AG04449 (cell line): ENCODE measurements at regions not wholly inside any gene's neighbourhood (a gene's known extent, or its start where the extent isn't known, plus 50 kb on each side); places are given as distances from the start of the nearest gene placed in this dataset.

Experiments
- CTCF ChIA-PET: fragments of 350-600 bp; formaldehyde crosslinking; extraction: SDS; loops from one replicate; lab custom pipeline; 2021; ENCODE audit warnings: antibody characterized with exemption; lab: Yijun Ruan, JAX
- POLR2A ChIA-PET: fragments of 400-600, 350-600 bp; formaldehyde crosslinking; extraction: SDS; loops from one replicate; lab custom pipeline; 2020; ENCODE audit warnings: antibody characterized with exemption, inconsistent platforms; lab: Yijun Ruan, JAX
- DNase-seq: peaks from one replicate; pipeline ENCODE4 v3.0.0-alpha.2; 2010; ENCODE audit warnings: low read depth, low spot score
- H3K4me3 ChIP-seq: 2 replicates; pipeline ENCODE4 v1.5.1; 2011; ENCODE audit warnings: low read depth, mild to moderate bottlenecking, control low read depth, low read length
- TF ChIP-seq, protein P1 (sequence below): IDR thresholded peaks from one replicate; pipeline ENCODE4 v1.5.1; 2011; ENCODE audit warnings: mild to moderate bottlenecking, moderate library complexity, low read length, control low read depth, inconsistent platforms; ENCODE audit not compliant: insufficient read depth; ENCODE audit errors: missing control alignments

DNA sequence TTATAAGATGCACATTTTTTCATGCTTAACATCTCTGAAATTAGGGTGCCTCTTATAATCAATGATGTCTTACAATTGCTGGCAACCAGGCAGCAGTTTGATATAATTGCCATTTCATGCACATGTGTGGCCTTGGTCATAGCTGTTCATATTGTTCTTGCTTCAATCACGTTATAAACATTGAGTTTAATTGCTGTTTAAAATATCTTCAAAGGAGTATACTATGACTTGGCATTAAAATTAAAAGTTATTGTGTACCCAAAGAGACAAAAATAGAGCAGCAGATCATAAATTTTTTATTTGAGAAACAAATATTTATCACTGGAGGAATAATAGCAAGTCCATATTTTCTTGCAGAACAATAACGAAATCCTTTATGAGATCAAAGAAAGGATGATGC, 325.5 kb downstream of the LMX1A start:
- ChIA-PET CTCF (no interaction called here), POLR2A (no interaction called here)
- H3K4me3 ChIP-seq: no peak overlapping the region
- no peak for DNase-seq
- TF ChIP-seq, protein P1, sequence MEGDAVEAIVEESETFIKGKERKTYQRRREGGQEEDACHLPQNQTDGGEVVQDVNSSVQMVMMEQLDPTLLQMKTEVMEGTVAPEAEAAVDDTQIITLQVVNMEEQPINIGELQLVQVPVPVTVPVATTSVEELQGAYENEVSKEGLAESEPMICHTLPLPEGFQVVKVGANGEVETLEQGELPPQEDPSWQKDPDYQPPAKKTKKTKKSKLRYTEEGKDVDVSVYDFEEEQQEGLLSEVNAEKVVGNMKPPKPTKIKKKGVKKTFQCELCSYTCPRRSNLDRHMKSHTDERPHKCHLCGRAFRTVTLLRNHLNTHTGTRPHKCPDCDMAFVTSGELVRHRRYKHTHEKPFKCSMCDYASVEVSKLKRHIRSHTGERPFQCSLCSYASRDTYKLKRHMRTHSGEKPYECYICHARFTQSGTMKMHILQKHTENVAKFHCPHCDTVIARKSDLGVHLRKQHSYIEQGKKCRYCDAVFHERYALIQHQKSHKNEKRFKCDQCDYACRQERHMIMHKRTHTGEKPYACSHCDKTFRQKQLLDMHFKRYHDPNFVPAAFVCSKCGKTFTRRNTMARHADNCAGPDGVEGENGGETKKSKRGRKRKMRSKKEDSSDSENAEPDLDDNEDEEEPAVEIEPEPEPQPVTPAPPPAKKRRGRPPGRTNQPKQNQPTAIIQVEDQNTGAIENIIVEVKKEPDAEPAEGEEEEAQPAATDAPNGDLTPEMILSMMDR: no peak

- H3K4me3 ChIP-seq: no peak overlapping the region
- ChIA-PET POLR2A (no interaction called here), CTCF (no interaction called here)
- DNase-seq: no peak
- TF ChIP-seq, protein P1: no peak
Observed at GRCh38 chr1:165025805-165026204, 330.7 kb downstream of the LMX1A start.

- POLR2A ChIA-PET: no interaction called here
- no peak overlapping the region for H3K4me3 ChIP-seq
- no peak for DNase-seq
- CTCF ChIA-PET: no interaction called here
- TF ChIP-seq, protein P1: no peak
Observed at GRCh38 chr1:165014753-165015152, 341.8 kb downstream of the LMX1A start.

DNA sequence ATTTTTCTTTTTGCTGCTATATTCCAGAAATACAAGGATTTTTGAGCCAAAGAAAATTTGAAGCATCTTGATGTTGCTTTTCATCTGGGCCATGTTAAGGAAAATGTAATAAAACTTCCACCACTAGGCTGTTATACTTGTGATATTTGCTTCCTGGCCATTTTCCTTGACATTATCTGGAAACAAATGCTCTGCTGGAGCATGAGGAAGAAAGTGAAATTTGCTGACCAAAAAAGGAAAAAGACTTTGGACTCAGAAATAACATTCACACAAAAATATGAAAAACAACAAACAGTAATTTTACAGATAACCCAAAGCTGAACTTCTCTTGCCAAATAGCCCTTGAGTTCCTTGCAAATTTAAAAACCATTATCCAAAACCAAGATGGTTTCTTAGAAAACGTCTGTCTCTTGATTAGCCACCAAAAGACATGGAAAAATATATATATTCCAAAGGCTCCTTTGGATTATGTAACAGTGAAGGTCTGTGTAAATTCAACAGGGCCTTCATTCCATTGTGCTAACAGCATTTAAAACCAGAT, 344.5 kb downstream of the LMX1A start:
- ChIA-PET CTCF (no interaction called here), POLR2A (no interaction called here)
- no peak overlapping the region for H3K4me3 ChIP-seq
- no peak for DNase-seq
- TF ChIP-seq, protein P1: no peak

- TF ChIP-seq, protein P1: no peak
Observed at GRCh38 chr1:165011186-165011585, 345.3 kb downstream of the LMX1A start.

GRCh38 chr1:165010418-165011070, 346.0 kb downstream of the LMX1A start:
- no peak for DNase-seq
- TF ChIP-seq, protein P1: no peak
- ChIA-PET POLR2A (interaction anchor here (0.6 kb wide), 1 partner anchor 78 kb away, joined by 3 read pairs; no protein-coding TSS in a partner anchor), CTCF (no interaction called here)
- H3K4me3 ChIP-seq: no peak overlapping the region

More at GRCh38 chr1:165011186-165011585, 345.3 kb downstream of the LMX1A start:
- DNase-seq: no peak
- H3K4me3 ChIP-seq: no peak overlapping the region
- ChIA-PET CTCF (no interaction called here), POLR2A (interaction anchor here (0.6 kb wide), 1 partner anchor 78 kb away, joined by 3 read pairs; no protein-coding TSS in a partner anchor)
